ENCODE measurements at regions not wholly inside any gene's neighbourhood (a gene's known extent, or its start where the extent isn't known, plus 50 kb on each side); places are given as distances from the start of the nearest gene placed in this dataset.

- Histone ChIP-seq H3K36me3 (ENCODE audit: control insufficient read depth, insufficient read depth, low read length, severe bottlenecking) (no peaks in the 10 kb centered on the region), H3K4me3 (ENCODE audit: low read length) (no peak overlapping the region), H3K9ac (ENCODE audit: low read length) (no peak overlapping the region), H3K9me3 (ENCODE audit: control insufficient read depth, low read length) (no peaks in the 10 kb centered on the region), H3K27me3 (replicated peaks; ENCODE audit: control insufficient read depth, insufficient read depth, low read length) (no peaks in the 10 kb centered on the region), H3K4me1 (ENCODE audit: control insufficient read depth, insufficient read depth, low read length) (no peaks in the 10 kb centered on the region)
- DNase-seq (ENCODE audit: low read depth), result no peak
Observed at GRCh38 chr20:6407163-6407562, 284.3 kb upstream of the FERMT1 start.

GRCh38 chr20:6401893-6402557 lies 279.2 kb upstream of the FERMT1 start:
- no peaks in the 10 kb centered on the region for H3K9me3 ChIP-seq (ENCODE audit: control insufficient read depth, low read length)
- no peak overlapping the region for H3K4me3 ChIP-seq (ENCODE audit: low read length)
- peaks cover 5% of the 10 kb centered on the region for H3K27me3 ChIP-seq (replicated peaks; ENCODE audit: control insufficient read depth, insufficient read depth, low read length)
- DNase-seq (ENCODE audit: low read depth), result no peak
- no peaks in the 10 kb centered on the region for H3K4me1 ChIP-seq (ENCODE audit: control insufficient read depth, insufficient read depth, low read length)
- H3K9ac ChIP-seq (ENCODE audit: low read length), result no peak overlapping the region
- no peaks in the 10 kb centered on the region for H3K36me3 ChIP-seq (ENCODE audit: control insufficient read depth, insufficient read depth, low read length, severe bottlenecking)

DNA sequence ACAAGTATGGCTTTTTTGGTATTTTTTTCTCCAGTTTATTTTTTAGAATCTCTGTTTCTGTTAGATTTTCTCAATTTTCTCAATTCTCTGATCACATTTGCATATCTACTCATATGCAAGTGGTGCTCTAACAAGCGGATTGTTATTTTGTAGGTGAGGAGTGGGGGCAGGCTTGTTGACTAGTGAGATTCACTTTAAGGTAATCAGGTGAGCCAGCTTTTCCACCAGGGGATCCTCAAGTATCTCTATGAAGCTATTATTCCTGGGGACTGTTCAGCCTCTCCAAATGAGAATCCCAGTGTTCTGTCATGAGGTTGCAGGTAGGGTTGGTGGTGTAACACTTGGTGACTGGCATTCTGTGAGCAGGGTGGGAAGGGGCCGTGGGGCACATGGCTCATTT lies 274.3 kb upstream of the FERMT1 start:
- H3K36me3 ChIP-seq (ENCODE audit: control insufficient read depth, insufficient read depth, low read length, severe bottlenecking), result no peaks in the 10 kb centered on the region
- no peak overlapping the region for H3K9ac ChIP-seq (ENCODE audit: low read length)
- H3K27me3 ChIP-seq (replicated peaks; ENCODE audit: control insufficient read depth, insufficient read depth, low read length), result peaks cover 5% of the 10 kb centered on the region
- no peaks in the 10 kb centered on the region for H3K9me3 ChIP-seq (ENCODE audit: control insufficient read depth, low read length)
- no peak for DNase-seq (ENCODE audit: low read depth)
- H3K4me1 ChIP-seq (ENCODE audit: control insufficient read depth, insufficient read depth, low read length), result no peaks in the 10 kb centered on the region
- H3K4me3 ChIP-seq (ENCODE audit: low read length), result no peak overlapping the region

GRCh38 chr20:6395695-6396094 lies 272.9 kb upstream of the FERMT1 start:
- no peaks in the 10 kb centered on the region for H3K9me3 ChIP-seq (ENCODE audit: control insufficient read depth, low read length)
- no peak overlapping the region for H3K4me3 ChIP-seq (ENCODE audit: low read length)
- DNase-seq (ENCODE audit: low read depth), result no peak
- H3K9ac ChIP-seq (ENCODE audit: low read length), result no peak overlapping the region
- H3K36me3 ChIP-seq (ENCODE audit: control insufficient read depth, insufficient read depth, low read length, severe bottlenecking), result no peaks in the 10 kb centered on the region
- no peaks in the 10 kb centered on the region for H3K4me1 ChIP-seq (ENCODE audit: control insufficient read depth, insufficient read depth, low read length)
- H3K27me3 ChIP-seq (replicated peaks; ENCODE audit: control insufficient read depth, insufficient read depth, low read length), result peaks cover 5% of the 10 kb centered on the region

DNA sequence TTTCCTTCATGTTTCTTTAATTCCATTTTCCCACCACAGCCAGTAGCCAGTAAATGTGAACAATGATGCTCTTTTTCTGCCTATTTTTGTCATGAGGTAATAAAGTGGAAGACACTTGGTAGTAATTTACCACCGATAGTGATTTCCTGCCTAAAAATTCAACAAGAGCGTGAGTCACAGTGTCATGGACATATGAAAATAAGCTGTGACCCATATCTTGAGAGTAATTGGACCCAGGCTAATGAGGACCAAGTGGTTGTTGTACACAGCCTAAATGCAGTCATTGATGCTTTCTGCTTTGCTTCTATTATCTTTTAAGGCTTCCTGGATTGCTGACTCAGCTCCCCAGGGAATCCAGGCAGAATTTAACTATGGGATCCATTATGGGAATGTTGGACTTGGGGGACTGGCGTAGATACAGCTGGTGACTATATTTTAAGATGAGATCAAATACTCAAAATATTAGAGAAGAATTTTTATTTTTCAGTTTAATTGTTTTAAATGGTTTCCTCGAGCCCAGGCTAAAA lies 265.9 kb upstream of the FERMT1 start:
- DNase-seq (ENCODE audit: low read depth), result no peak
- Histone ChIP-seq H3K4me3 (ENCODE audit: low read length) (no peak overlapping the region), H3K4me1 (ENCODE audit: control insufficient read depth, insufficient read depth, low read length) (no peaks in the 10 kb centered on the region), H3K9ac (ENCODE audit: low read length) (no peak overlapping the region), H3K9me3 (ENCODE audit: control insufficient read depth, low read length) (no peaks in the 10 kb centered on the region), H3K27me3 (replicated peaks; ENCODE audit: control insufficient read depth, insufficient read depth, low read length) (no peaks in the 10 kb centered on the region), H3K36me3 (ENCODE audit: control insufficient read depth, insufficient read depth, low read length, severe bottlenecking) (no peaks in the 10 kb centered on the region)

- Histone ChIP-seq H3K36me3 (ENCODE audit: control insufficient read depth, insufficient read depth, low read length, severe bottlenecking) (no peaks in the 10 kb centered on the region), H3K9ac (ENCODE audit: low read length) (no peak overlapping the region)
- no peak for DNase-seq (ENCODE audit: low read depth)
Observed at GRCh38 chr20:6384956-6385486, 262.2 kb upstream of the FERMT1 start.

DNA sequence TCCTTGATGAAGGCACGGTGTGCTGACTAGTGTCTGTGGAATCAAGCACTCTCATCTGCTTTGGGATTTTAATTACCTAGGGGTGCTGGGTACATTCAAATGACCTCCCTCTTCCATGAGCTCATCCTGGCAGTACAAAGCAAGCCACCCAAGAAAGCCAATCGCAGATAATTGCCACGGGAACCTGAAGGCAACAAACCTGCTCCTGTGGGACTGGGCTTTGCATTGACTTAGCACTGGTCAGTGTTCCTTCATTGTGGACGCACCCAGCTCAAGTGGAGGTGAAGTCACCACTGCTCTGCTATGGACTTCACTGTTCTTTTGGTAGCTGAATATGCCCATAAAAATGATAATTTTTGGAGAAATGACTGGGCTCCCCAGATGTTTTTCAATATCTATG lies 261.6 kb upstream of the FERMT1 start:
- H3K27me3 ChIP-seq (replicated peaks; ENCODE audit: control insufficient read depth, insufficient read depth, low read length), result no peaks in the 10 kb centered on the region

More at GRCh38 chr20:6384956-6385486, 262.2 kb upstream of the FERMT1 start:
- H3K9me3 ChIP-seq (ENCODE audit: control insufficient read depth, low read length), result no peaks in the 10 kb centered on the region
- no peaks in the 10 kb centered on the region for H3K27me3 ChIP-seq (replicated peaks; ENCODE audit: control insufficient read depth, insufficient read depth, low read length)
- no peak overlapping the region for H3K4me3 ChIP-seq (ENCODE audit: low read length)
- no peaks in the 10 kb centered on the region for H3K4me1 ChIP-seq (ENCODE audit: control insufficient read depth, insufficient read depth, low read length)

DNA sequence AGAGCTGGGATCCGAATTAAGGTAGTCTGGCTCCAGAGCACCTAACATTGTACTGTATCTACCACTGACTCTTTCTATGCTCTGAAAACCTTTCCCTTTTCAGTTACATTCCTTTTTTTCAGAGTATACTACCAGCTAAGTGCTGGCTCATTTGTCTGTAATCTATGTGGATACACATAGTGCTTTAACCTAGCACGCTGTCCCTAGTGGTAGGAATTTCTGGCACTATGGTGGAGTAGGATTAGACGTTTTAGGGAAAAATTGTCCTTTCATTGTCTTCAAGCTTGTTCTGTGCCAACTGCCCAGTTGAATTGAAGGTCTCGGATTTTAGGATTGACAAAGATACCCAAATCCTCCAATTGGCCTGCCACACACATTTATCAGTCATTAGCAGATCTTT lies 259.1 kb upstream of the FERMT1 start:
- Histone ChIP-seq H3K27me3 (replicated peaks; ENCODE audit: control insufficient read depth, insufficient read depth, low read length) (no peaks in the 10 kb centered on the region), H3K4me3 (ENCODE audit: low read length) (no peak overlapping the region), H3K9me3 (ENCODE audit: control insufficient read depth, low read length) (no peaks in the 10 kb centered on the region), H3K36me3 (ENCODE audit: control insufficient read depth, insufficient read depth, low read length, severe bottlenecking) (no peaks in the 10 kb centered on the region), H3K4me1 (ENCODE audit: control insufficient read depth, insufficient read depth, low read length) (no peaks in the 10 kb centered on the region), H3K9ac (ENCODE audit: low read length) (no peak overlapping the region)
- DNase-seq (ENCODE audit: low read depth), result no peak

More for the DNA sequence above, 261.6 kb upstream of the FERMT1 start:
- no peaks in the 10 kb centered on the region for H3K4me1 ChIP-seq (ENCODE audit: control insufficient read depth, insufficient read depth, low read length)
- H3K36me3 ChIP-seq (ENCODE audit: control insufficient read depth, insufficient read depth, low read length, severe bottlenecking), result no peaks in the 10 kb centered on the region
- no peaks in the 10 kb centered on the region for H3K9me3 ChIP-seq (ENCODE audit: control insufficient read depth, low read length)
- no peak for DNase-seq (ENCODE audit: low read depth)
- H3K9ac ChIP-seq (ENCODE audit: low read length), result no peak overlapping the region
- H3K4me3 ChIP-seq (ENCODE audit: low read length), result no peak overlapping the region

DNA sequence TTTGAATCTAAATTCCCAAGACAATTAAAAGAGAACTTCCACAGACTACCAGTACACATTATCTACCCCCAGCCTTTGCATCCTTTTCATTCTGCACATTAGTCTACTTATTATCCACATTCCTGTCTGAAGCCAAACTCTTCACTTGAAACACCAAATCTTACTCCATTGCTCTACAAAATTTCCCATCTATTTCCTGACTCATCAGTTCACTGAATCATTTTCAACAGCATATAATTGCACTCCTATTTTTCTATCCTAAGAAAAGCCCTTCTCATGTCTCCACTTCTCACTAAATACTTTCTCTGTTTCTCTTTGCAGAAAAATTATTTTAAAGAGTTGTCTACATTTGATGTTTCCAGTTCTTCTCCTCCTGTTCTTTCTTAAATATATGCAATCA lies 239.4 kb upstream of the FERMT1 start:
- no peaks in the 10 kb centered on the region for H3K9me3 ChIP-seq (ENCODE audit: control insufficient read depth, low read length)
- H3K4me1 ChIP-seq (ENCODE audit: control insufficient read depth, insufficient read depth, low read length), result no peaks in the 10 kb centered on the region
- H3K4me3 ChIP-seq (ENCODE audit: low read length), result no peak overlapping the region
- no peak overlapping the region for H3K9ac ChIP-seq (ENCODE audit: low read length)
- H3K27me3 ChIP-seq (replicated peaks; ENCODE audit: control insufficient read depth, insufficient read depth, low read length), result no peaks in the 10 kb centered on the region
- no peaks in the 10 kb centered on the region for H3K36me3 ChIP-seq (ENCODE audit: control insufficient read depth, insufficient read depth, low read length, severe bottlenecking)
- DNase-seq (ENCODE audit: low read depth), result no peak

DNA sequence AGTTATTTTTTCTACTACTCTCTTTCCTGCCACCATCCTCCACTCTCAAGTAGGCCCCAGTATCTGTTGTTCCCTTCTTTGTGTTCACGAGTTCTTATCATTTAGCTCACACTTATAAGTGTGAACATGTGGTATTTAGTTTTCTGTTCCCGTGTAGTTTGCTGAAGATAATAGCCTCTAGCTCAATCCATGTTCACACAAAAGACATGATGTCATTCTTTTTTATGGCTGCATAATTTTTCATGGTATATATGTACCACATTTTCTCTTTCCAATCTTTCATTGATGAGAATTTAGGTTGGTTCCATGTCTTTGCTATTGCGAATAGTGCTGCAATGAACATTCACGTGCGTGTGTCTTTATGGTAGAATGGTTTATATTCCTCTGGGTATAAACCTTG lies 237.9 kb upstream of the FERMT1 start:
- H3K9me3 ChIP-seq (ENCODE audit: control insufficient read depth, low read length), result no peaks in the 10 kb centered on the region
- H3K27me3 ChIP-seq (replicated peaks; ENCODE audit: control insufficient read depth, insufficient read depth, low read length), result no peaks in the 10 kb centered on the region
- H3K4me3 ChIP-seq (ENCODE audit: low read length), result no peak overlapping the region
- no peaks in the 10 kb centered on the region for H3K36me3 ChIP-seq (ENCODE audit: control insufficient read depth, insufficient read depth, low read length, severe bottlenecking)
- H3K9ac ChIP-seq (ENCODE audit: low read length), result no peak overlapping the region
- H3K4me1 ChIP-seq (ENCODE audit: control insufficient read depth, insufficient read depth, low read length), result no peaks in the 10 kb centered on the region
- no peak for DNase-seq (ENCODE audit: low read depth)

- Histone ChIP-seq H3K4me1 (ENCODE audit: control insufficient read depth, insufficient read depth, low read length) (no peaks in the 10 kb centered on the region), H3K27me3 (replicated peaks; ENCODE audit: control insufficient read depth, insufficient read depth, low read length) (no peaks in the 10 kb centered on the region), H3K4me3 (ENCODE audit: low read length) (no peak overlapping the region), H3K36me3 (ENCODE audit: control insufficient read depth, insufficient read depth, low read length, severe bottlenecking) (no peaks in the 10 kb centered on the region), H3K9me3 (ENCODE audit: control insufficient read depth, low read length) (peaks cover 3% of the 10 kb centered on the region), H3K9ac (ENCODE audit: low read length) (no peak overlapping the region)
- DNase-seq (ENCODE audit: low read depth), result no peak
Observed at GRCh38 chr20:6355754-6356451, 233.1 kb upstream of the FERMT1 start.
